ACHN (cell line): ENCODE measurements at regions not wholly inside any gene's neighbourhood (a gene's known extent, or its start where the extent isn't known, plus 50 kb on each side); places are given as distances from the start of the nearest gene placed in this dataset.

Experiments
- DNase-seq: peaks from one replicate; pipeline ENCODE4 v3.0.0-alpha.2; 2015
- in situ Hi-C: cut with HindIII; loops from 2 replicates; pipeline ENCODE4 v1.10.0; 2017; ENCODE audit warnings: low sequenced_read_pairs, low pct_ligation_motif_present, low pct_unique_long_range_greater_than_20kb

DNA sequence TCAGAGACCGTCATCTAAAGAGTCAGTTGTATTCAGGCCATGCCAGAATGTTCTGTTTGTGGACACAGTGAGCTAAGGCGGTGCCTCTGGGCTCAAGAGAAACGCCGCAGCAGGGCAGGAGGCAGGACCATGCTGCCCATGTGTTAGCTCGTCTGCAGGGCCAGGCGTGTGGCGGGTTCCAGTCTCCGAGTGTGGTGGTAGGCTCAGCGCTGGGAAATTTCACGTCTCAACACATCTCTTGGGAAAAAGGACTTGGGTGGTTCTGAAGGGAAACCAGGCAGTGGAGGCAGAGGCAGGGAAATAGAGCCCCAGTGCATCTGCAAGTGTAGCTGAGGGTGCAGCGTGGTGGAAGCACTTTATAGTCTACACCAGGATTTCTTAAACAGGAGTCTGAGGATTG is 56.9 kb upstream of the TAGAP start:
- DNase-seq = no peak
- in situ Hi-C loops = no loop called here

DNA sequence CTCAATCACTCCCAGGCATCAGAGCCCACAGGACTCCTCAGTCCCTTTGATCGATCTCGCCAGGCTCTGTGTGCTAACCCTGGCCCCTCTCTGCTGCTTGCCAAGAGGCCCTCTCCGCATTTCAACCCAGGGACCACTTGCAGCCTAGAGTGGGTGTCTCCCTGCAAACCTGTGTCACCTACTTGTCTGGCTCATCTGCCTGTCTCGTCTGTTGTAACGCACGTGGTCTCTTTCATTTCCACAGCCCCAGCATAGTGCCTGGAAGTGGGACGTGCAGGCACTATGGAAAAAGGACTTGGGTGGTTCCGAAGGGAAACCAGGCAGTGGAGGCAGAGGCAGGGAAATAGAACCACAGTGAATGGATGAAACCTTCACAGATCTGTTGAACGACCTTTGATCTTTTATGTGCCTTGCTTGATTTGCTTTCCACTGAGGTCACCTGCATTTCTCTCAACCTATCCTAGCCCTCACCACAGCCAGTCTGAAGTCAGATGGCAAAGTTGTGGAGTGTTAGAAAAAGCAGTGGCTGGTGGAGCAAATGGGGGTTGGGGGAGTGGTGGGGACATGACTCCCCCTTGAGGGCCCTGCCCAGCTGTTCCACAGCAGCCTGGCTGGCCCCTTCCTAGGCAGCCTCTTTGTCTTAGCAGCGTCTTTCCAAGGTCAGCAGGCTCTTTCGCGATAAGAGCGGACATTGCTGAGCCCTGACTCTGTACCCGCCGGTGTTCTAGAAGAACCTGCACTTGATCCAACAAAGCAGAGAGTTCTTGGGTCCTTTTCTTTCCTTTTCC is 55.8 kb upstream of the TAGAP start:
- DNase-seq = no peak
- in situ Hi-C loops = no loop called here

DNA sequence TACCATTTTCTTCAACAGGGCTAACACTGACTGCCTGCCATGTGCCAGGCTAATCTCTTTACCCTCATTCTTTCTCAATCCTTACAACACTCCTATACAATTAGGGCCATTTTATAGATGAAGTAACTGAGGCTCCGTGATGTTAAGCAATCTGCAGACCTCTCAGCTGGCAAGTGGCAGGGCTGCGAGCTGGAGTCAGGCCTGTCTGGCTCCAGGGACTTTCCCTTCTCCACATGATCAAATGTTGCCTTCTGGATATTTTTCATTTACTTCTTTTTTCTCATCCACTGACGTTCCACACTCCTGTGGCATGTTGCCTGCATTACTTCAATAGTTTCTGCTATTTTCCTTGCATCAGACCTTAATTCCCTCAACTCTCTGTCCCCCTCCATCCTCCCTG is 55.2 kb upstream of the TAGAP start:
- in situ Hi-C loops = no loop called here
- DNase-seq = no peak

DNA sequence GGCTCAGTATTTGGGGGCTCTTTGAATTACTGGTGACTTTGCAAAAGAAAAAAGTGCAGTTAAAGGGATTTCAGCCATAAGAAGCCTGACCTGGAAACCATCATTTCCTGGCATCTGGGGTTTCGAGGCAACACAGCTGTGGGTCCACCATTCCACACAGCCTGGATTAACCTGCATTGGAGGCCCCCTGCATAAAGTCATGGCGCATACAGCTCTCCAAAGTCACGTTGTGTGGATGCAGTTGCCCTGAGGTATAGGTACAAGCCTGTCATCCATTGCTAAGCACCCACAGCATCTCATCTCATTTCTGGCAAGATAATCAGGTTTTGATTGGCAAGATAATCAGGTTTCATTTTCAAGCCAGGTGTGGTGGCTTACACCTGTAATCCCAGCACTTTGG is 54.5 kb upstream of the TAGAP start:
- no peak for DNase-seq
- in situ Hi-C loops = no loop called here

DNA sequence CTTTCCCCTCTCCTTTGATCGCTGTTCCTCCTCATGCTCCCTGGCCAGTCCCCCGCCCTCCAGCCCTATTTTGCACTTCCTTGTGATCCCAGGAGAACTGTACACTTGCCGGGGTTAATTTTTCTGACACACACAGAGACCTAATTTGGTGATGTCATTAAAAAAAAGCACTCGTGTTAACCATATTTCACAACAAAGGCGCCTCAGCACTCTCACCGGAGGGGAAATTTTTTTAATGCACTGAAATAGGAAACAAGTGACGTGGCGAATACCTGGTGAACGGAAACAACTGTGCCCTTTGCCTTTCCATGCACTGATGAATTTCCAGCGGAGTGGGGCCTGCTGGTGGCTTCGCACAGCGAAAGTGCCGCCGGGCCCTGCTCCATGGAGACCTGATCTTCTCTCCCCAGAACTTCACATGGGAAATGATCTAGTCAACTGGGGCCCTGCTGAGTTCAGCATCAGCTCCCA is 53.9 kb upstream of the TAGAP start:
- no peak for DNase-seq
- in situ Hi-C loops = no loop called here

DNA sequence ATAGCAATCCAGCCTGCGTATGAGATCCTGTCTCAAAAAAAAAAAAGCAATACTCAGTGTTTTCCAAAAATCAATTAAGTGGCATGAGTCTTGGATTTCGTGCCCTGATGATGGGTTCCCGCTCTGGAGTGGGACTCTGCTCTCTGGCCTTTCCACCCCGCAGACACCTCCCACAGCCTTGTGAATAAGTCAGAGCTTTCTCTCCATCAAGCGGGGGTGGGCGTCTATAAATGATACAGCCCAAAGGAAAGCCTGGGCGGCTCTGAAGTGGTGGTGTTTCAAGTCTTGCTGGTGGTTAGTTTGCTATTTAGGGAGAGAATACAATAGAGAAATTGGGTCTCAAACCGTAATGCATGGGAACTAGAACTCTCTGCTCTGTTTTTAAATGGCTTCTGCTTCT is 52.5 kb upstream of the TAGAP start:
- in situ Hi-C loops = no loop called here
- DNase-seq = no peak

DNA sequence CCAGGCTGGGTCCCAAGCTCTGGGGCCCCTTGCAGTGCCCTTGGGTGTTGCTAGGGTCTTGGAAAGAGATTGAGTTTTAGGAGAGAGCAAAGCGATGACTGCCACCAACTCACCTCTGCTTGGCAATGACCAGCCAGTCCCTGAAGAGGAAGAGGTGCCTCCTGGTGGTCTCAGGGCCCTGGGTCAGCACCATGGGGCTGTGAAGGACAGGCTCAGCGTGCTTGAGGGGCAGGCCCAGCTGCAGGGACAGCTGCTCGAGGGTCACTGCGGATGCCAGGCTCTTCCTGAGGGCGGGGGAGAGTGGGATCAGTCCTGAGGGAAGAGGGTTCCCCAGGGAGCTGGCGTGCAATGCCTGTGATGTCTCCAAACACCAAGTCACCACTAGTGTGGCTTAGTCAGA is 50.8 kb upstream of the TAGAP start:
- DNase-seq = no peak
- in situ Hi-C loops = no loop called here

DNA sequence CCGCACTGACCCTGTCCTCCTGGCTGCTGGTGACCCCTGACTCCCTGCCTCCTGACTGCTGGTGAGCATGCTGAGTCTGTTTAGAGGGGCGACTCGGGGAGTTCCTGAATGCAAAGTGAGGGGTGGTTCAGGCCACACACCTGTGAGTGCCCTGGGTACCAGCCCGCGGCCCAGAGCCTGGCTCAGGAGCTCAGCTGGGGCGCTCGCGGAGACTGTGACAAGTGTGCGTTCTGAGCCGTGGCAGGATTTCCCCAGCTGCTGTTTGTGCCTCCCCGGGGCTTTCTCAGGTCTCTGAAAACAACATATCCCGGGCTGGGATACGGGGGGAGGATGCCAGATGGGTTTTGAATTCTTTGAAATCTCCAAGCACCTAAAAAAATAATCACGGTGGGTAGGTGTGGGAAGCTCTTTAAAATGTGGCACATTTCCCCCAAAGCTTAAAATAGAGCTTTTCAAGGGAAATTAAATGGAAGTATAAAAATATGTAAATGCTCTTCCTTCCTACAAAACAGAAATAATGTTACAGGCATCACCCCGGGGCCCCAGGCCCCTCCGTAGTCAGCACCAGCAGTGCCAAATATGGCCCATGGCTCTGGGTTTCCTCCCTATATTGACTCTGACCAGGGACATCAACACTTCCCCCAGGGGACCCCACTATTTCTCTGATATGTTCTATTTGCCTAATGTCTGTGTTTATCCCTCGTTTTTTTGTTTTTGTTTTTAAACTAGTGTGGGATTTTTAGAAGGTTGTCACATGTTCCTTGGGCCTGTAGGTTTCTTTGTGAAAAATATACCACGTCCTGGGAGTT is 49.9 kb upstream of the TAGAP start:
- no peak for DNase-seq
- in situ Hi-C loops = no loop called here
